ENCODE measurements at regions not wholly inside any gene's neighbourhood (a gene's known extent, or its start where the extent isn't known, plus 50 kb on each side); places are given as distances from the start of the nearest gene placed in this dataset.

- TF ChIP-seq POLR2A (IDR thresholded peaks at IDR 0.05; ENCODE audit: low read length), result no peak
- TF ChIP-seq GATA1 (IDR thresholded peaks at IDR 0.05; ENCODE audit: low read depth, low read length), result no peak
Measured at GRCh38 chr12:98410356-98410755, 105.0 kb upstream of the TMPO start.
